GM10248 (cell line): ENCODE measurements at regions not wholly inside any gene's neighbourhood (a gene's known extent, or its start where the extent isn't known, plus 50 kb on each side); places are given as distances from the start of the nearest gene placed in this dataset.

Experiments used
- CTCF ChIA-PET: fragments of 300-600 bp; sonication (Branson Sonifier 250); formaldehyde crosslinking; extraction: SDS; loops from one replicate; lab custom pipeline; 2021; ENCODE audit warnings: antibody characterized with exemption; lab: Yijun Ruan, JAX
- POLR2A ChIA-PET: fragments of 350-650 bp; sonication (Branson Sonifier 250); formaldehyde crosslinking; extraction: SDS; loops from one replicate; lab custom pipeline; 2020; ENCODE audit warnings: antibody characterized with exemption; lab: Yijun Ruan, JAX
- DNase-seq: peaks from one replicate; pipeline ENCODE4 v3.0.0; 2012; ENCODE audit errors: extremely low spot score
- CTCF ChIP-seq: IDR thresholded peaks from 2 replicates; pipeline ENCODE4 v1.5.1; 2012; ENCODE audit warnings: mild to moderate bottlenecking, low read depth; ENCODE audit errors: extremely low read depth, missing control alignments, control extremely low read depth

- no peak for TF ChIP-seq CTCF
- POLR2A ChIA-PET = no interaction called here
- CTCF ChIA-PET = interaction anchor here (0.9 kb wide), 1 partner anchor 10 kb away, joined by 3 read pairs; no protein-coding TSS in a partner anchor
Observed at GRCh38 chr3:16031434-16031833, 143.0 kb upstream of the GALNT15 start.

GRCh38 chr3:16033889-16034687 lies 140.4 kb upstream of the GALNT15 start:
- ChIA-PET POLR2A (no interaction called here), CTCF (interaction anchor here (1.3 to 1.4 kb wide), 2 partner anchors 14 to 15 kb away, joined by 3 to 4 read pairs; no protein-coding TSS in a partner anchor)
- DNase-seq = no peak
- TF ChIP-seq CTCF = no peak

More at GRCh38 chr3:16031434-16031833, 143.0 kb upstream of the GALNT15 start:
- no peak for DNase-seq

GRCh38 chr3:16040991-16041390 lies 133.5 kb upstream of the GALNT15 start:
- ChIA-PET POLR2A (no interaction called here), CTCF (no interaction called here)
- no peak for DNase-seq
- TF ChIP-seq CTCF = no peak

- DNase-seq = peak; percentile 77
- ChIA-PET CTCF (interaction anchor here (0.7 to 6.6 kb wide), 29 partner anchors 10 to 502 kb away, joined by 3 to 112 read pairs (median 4); partner anchors contain the start of gene GALNT15), POLR2A (no interaction called here)
- peak; percentile 60 for TF ChIP-seq CTCF
Observed at GRCh38 chr3:16048435-16049318, 125.8 kb upstream of the GALNT15 start.

GRCh38 chr3:16050641-16051467 lies 123.6 kb upstream of the GALNT15 start:
- POLR2A ChIA-PET = no interaction called here

More at GRCh38 chr3:16050641-16051467, 123.6 kb upstream of the GALNT15 start:
- TF ChIP-seq CTCF = no peak
- no peak for DNase-seq
- CTCF ChIA-PET = interaction anchor here (0.7 to 6.6 kb wide), 7 partner anchors 8 to 201 kb away, joined by 3 to 112 read pairs (median 12); partner anchors contain the start of gene GALNT15
